Ovary (tissue), 3 donors: ENCODE measurements at regions not wholly inside any gene's neighbourhood (a gene's known extent, or its start where the extent isn't known, plus 50 kb on each side); places are given as distances from the start of the nearest gene placed in this dataset.

Experiments
- POLR2A ChIP-seq: fragments of 450-650 bp; IDR thresholded peaks from one replicate; pipeline ENCODE4 v1.6.1; 2017; ENCODE audit warnings: antibody characterized with exemption, mild to moderate bottlenecking, moderate library complexity
- TF ChIP-seq, protein P1 (sequence below), 3 donors: fragments of 450-650 bp in 2 of 3; fragments of 200-600 bp in 1 of 3; IDR thresholded peaks; one replicate each; pipeline versions ENCODE4 v1.5.1 to v1.8.0; 2016 to 2022; ENCODE audit warnings: antibody characterized with exemption in 3 of 3, mild to moderate bottlenecking in 1 of 3
- donor health status: DM: no; HTN: no; CAD: no.

DNA sequence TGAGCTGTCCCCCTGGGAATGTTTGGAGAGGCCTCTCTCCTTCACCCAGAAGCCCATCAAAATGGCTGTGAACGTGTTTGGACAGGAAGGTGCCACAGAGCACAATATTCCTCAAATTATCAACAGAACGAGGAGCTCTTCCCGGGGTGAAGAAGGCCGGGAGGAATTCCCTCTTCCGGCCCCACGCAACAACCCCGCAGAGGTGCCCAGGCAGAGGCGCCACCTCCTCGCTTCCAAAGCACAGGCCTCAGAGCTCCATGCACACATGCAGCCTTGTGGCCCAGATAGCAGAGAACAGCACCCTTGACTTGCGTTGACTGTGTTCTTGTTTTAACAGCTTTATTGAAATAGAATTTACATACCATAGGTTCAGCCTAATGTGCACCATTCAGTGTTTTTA lies 152.5 kb upstream of the SALL3 start:
- TF ChIP-seq, protein P1, sequence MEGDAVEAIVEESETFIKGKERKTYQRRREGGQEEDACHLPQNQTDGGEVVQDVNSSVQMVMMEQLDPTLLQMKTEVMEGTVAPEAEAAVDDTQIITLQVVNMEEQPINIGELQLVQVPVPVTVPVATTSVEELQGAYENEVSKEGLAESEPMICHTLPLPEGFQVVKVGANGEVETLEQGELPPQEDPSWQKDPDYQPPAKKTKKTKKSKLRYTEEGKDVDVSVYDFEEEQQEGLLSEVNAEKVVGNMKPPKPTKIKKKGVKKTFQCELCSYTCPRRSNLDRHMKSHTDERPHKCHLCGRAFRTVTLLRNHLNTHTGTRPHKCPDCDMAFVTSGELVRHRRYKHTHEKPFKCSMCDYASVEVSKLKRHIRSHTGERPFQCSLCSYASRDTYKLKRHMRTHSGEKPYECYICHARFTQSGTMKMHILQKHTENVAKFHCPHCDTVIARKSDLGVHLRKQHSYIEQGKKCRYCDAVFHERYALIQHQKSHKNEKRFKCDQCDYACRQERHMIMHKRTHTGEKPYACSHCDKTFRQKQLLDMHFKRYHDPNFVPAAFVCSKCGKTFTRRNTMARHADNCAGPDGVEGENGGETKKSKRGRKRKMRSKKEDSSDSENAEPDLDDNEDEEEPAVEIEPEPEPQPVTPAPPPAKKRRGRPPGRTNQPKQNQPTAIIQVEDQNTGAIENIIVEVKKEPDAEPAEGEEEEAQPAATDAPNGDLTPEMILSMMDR (IDR thresholded peaks at IDR 0.05), result no peak
- no peak for TF ChIP-seq POLR2A
